ENCODE measurements at regions not wholly inside any gene's neighbourhood (a gene's known extent, or its start where the extent isn't known, plus 50 kb on each side); places are given as distances from the start of the nearest gene placed in this dataset.
"Not testable (repeated sequence)": the region's sequence is repeated elsewhere in the genome, so short reads cannot be mapped to it uniquely, and the experiment has no call there.

DNA sequence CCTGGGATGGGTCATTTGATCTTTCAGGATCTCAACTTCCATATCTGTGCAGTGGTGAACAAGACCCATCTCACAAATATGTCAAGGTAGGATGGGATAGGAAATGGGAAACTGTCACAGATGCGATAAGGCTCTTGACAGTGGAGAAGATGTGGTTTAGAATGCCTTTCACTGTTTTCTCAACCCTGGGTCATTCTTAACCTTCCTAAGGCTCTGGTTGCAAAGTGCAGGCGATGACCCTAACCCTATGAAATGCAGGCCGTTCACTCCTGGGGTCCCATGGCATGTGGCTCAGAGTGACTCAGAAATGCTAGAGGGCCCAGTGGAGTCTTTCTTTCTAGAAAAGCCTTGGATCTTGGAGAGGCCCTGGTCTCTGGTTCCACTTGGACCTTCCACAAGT, 61.7 kb downstream of the FOXA2 start:
- FAIRE-seq (no peak), DNase-seq (ENCODE audit: extremely low read depth in 1 of 4, low spot score in 3 of 4) (no peak), ATAC-seq (no peak)
- Histone ChIP-seq H3K9me3 (replicated peaks; ENCODE audit: control insufficient read depth, insufficient read depth, low read depth, low read length) (no peaks in the 10 kb centered on the region), H3K36me3 (ENCODE audit: control insufficient read depth, insufficient read depth, low read length) (no peaks in the 10 kb centered on the region), H3K27me3 (ENCODE audit: control insufficient read depth in 2 of 2, insufficient read depth in 2 of 2, low read length in 2 of 2) (peaks cover 0 to 4% of the 10 kb centered on the region in 2 experiments; a peak in 1 of 5 replicates), H3K9me1 (ENCODE audit: control insufficient read depth, insufficient read depth, low read length) (no peaks in the 10 kb centered on the region), H3K4me2 (ENCODE audit: insufficient read depth, low read length) (no peak overlapping the region), H3K4me3 (no peak overlapping the region), H4K20me1 (replicated peaks; ENCODE audit: control insufficient read depth, insufficient read depth, low read length) (no peaks in the 10 kb centered on the region), H3K9ac (ENCODE audit: insufficient read depth in 1 of 2, low read depth in 2 of 2, low read length in 2 of 2) (no peak overlapping the region), H2AFZ (ENCODE audit: low read depth, low read length) (no peak overlapping the region), H3K27ac (ENCODE audit: extremely low read depth, low read depth, low read length) (no peak overlapping the region), H3K4me1 (replicated peaks in 1 of 2; ENCODE audit: control insufficient read depth in 2 of 2, insufficient read depth in 2 of 2, low read length in 2 of 2) (no peaks in the 10 kb centered on the region; a peak in 2 of 5 replicates), H3K79me2 (ENCODE audit: control insufficient read depth, insufficient read depth, low read length) (no peaks in the 10 kb centered on the region)
- no TSS peak for BruUV-seq (replicated peaks)
- WGBS (ENCODE audit: insufficient coverage, low coverage, missing lambda C conversion rate): 6% methylated on average over 2 of the region's 3 CpGs
- in situ Hi-C loops (cut with MboI) (no loop called here), intact Hi-C loops (cut with micrococcal nuclease) (loop anchor here (10.0 kb wide), 1 partner anchor 62 kb away; the partner anchor contains the start of gene FOXA2)
- CTCF ChIA-PET (ENCODE audit: low intra/inter-chr PET ratio): no interaction called here
- POLR2A ChIA-PET: interaction anchor here (1.3 kb wide), 1 partner anchor 41 kb away, joined by 3 read pairs; no protein-coding TSS in a partner anchor
- TF ChIP-seq ZNF134 (CRISPR knock-in tag; conservative IDR thresholded peaks at IDR 0.05) (no peak), POLR2AphosphoS5 (IDR thresholded peaks at IDR 0.05; ENCODE audit: control insufficient read depth, insufficient read depth, low read depth, low read length) (no peak), RBM39 (optimal IDR thresholded peaks at IDR 0.05; ENCODE audit: low read depth, low read length) (no peak), MAFK (IDR thresholded peaks at IDR 0.05; ENCODE audit: low read length) (no peak), SAFB2 (IDR thresholded peaks at IDR 0.05; ENCODE audit: borderline replicate concordance, low read depth, low read length, severe bottlenecking) (no peak), SMAD4 (CRISPR knock-in tag; conservative IDR thresholded peaks at IDR 0.05) (no peak)

DNA sequence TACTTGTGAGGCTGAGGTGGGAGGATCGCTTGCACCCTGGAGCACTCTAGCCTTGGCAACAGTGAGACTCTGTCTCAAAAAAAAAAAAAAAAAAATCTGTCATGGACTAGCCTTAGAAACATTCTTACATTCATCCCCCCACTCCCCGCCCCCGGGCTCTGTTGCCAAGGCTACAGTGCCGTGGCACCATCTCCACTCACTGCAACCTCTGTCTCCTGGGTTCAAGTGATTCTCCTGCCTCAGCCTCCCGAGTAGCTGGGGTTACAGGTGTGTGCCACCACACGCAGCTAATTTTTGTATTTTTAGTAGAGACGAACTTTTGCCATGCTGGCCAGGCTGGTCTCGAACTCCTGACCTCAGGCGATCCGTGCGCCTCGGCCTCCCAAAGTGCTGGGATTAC, 62.4 kb downstream of the FOXA2 start:
- intact Hi-C loops (cut with micrococcal nuclease): loop anchor here (10.0 kb wide), 1 partner anchor 63 kb away; the partner anchor contains the start of gene FOXA2
- H3K4me2 ChIP-seq (ENCODE audit: insufficient read depth, low read length); H4K20me1 ChIP-seq (replicated peaks; ENCODE audit: control insufficient read depth, insufficient read depth, low read length); FAIRE-seq; H3K27ac ChIP-seq (ENCODE audit: extremely low read depth, low read depth, low read length); H3K79me2 ChIP-seq (ENCODE audit: control insufficient read depth, insufficient read depth, low read length); H3K9me3 ChIP-seq (replicated peaks; ENCODE audit: control insufficient read depth, insufficient read depth, low read depth, low read length); CTCF ChIA-PET (ENCODE audit: low intra/inter-chr PET ratio); H2AFZ ChIP-seq (ENCODE audit: low read depth, low read length); H3K4me1 ChIP-seq (replicated peaks in 1 of 2; ENCODE audit: control insufficient read depth in 2 of 2, insufficient read depth in 2 of 2, low read length in 2 of 2); H3K9me1 ChIP-seq (ENCODE audit: control insufficient read depth, insufficient read depth, low read length); DNase-seq (ENCODE audit: extremely low read depth in 1 of 4, low spot score in 3 of 4); H3K36me3 ChIP-seq (ENCODE audit: control insufficient read depth, insufficient read depth, low read length); BruUV-seq (replicated peaks); in situ Hi-C loops (cut with MboI); POLR2A ChIA-PET; H3K4me3 ChIP-seq; H3K27me3 ChIP-seq (ENCODE audit: control insufficient read depth in 2 of 2, insufficient read depth in 2 of 2, low read length in 2 of 2); H3K9ac ChIP-seq (ENCODE audit: insufficient read depth in 1 of 2, low read depth in 2 of 2, low read length in 2 of 2); ATAC-seq: not testable (repeated sequence)
- 48% methylated on average over 9 of the region's 12 CpGs for WGBS (ENCODE audit: insufficient coverage, low coverage, missing lambda C conversion rate)

Measured in K562 (cell line).